HFF-Myc (cell line): ENCODE measurements at regions not wholly inside any gene's neighbourhood (a gene's known extent, or its start where the extent isn't known, plus 50 kb on each side); places are given as distances from the start of the nearest gene placed in this dataset.

ENCODE experiments used
- DNase-seq: peaks from one replicate; pipeline ENCODE4 v3.0.0-alpha.2; 2011; ENCODE audit warnings: low read depth; ENCODE audit errors: extremely low read depth
- H3K4me3 ChIP-seq: replicated peaks from 2 replicates; pipeline ENCODE4 v1.5.1; 2011; ENCODE audit warnings: low read depth, mild to moderate bottlenecking, control low read depth, low read length
- CTCF ChIP-seq: IDR thresholded peaks from 2 replicates; pipeline ENCODE4 v1.5.1; 2012; ENCODE audit warnings: mild to moderate bottlenecking, low read depth, low read length, control low read depth; ENCODE audit errors: missing control alignments

GRCh38 chr18:78587096-78587495 is 392.5 kb upstream of the SALL3 start:
- no peak overlapping the region for H3K4me3 ChIP-seq
- DNase-seq = no peak
- no peak for TF ChIP-seq CTCF

GRCh38 chr18:78587626-78588600 is 391.7 kb upstream of the SALL3 start:
- no peak overlapping the region for H3K4me3 ChIP-seq
- DNase-seq = no peak
- TF ChIP-seq CTCF = no peak

DNA sequence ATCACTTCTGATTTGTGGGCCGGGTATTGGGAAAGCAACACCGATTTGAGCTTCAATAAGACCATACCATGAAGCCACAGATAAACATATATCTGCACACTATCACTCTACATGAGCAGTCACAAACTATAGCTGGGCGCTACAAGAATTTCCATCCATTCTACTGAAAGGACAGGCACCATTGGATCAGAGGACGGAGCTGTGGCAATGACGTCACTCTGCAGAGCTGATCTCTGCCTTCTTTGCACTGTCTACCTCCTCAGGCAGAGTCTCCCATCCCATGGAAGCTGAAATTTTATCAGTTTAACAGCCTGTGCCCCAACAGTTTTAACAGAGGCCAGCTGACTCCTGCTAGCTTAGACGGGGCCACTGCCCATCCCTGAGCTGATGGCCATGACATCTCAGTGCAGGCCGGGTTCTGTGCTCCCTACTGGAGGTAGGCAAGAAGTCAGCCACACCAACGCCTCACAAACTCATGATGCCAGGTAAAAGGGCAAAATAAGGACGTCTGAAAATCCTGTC is 389.6 kb upstream of the SALL3 start:
- no peak for DNase-seq
- TF ChIP-seq CTCF = no peak

GRCh38 chr18:78595453-78595852 is 384.2 kb upstream of the SALL3 start:
- no peak overlapping the region for H3K4me3 ChIP-seq
- TF ChIP-seq CTCF = no peak
- no peak for DNase-seq

More for the DNA sequence above, 389.6 kb upstream of the SALL3 start:
- H3K4me3 ChIP-seq = no peak overlapping the region

- DNase-seq = no peak
- no peak for TF ChIP-seq CTCF
Observed at GRCh38 chr18:78595924-78596573, 383.6 kb upstream of the SALL3 start.

DNA sequence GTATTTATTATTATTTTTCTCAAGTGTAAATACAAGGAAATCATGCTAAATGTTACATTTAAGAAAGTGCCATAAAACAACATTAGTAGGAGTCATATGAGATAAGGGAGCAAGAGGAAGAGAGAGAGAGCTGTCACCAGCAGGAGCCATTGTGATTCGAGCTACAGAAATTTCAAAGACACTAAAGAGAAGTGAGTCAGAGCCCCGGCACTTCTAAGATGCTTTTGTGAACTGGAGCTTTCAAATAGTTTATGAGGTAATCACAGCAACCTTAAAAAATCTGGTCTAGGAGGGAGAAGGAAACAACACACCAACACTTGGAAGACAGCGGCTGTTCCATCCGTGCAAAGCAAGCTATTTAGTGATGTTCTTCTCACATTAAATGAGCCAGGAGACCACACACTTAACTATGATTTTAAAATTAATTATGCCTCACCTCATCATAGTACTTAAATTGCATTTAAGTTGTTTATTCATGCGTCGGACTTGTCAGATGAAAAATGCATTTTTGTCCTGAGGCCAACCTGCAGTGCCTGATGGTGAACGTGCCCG is 382.7 kb upstream of the SALL3 start:
- DNase-seq = no peak
- no peak overlapping the region for H3K4me3 ChIP-seq
- TF ChIP-seq CTCF = no peak

More at GRCh38 chr18:78595924-78596573, 383.6 kb upstream of the SALL3 start:
- no peak overlapping the region for H3K4me3 ChIP-seq
